Nucleus accumbens (tissue), 56 donors: ENCODE measurements at regions not wholly inside any gene's neighbourhood (a gene's known extent, or its start where the extent isn't known, plus 50 kb on each side); places are given as distances from the start of the nearest gene placed in this dataset.

Experiments
- DNase-seq, 56 donors: peaks; one replicate each; lab custom pipeline; 2025; lab: John Stamatoyannopoulos, UW

DNA sequence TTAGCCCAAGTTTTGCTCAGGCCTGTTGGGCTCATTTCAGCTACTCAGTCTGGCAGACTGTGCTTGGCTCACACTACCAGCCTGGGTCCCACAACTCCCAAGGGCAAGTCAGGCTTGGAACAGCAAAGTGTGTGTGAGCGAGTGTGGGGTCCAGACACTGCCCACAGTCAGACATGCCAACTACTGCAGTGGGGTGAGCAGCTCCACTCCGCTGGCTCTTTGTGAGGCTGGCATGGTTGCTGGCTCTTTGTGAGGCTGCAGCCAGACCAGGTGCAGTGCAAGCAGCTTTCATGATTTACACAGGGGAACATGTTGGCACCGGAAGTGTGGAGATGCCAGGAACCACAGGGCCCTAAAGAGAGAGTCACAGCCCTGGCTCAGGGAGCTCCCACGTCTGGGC is 606.7 kb upstream of the FAM174A start:
- DNase-seq: no peak

DNA sequence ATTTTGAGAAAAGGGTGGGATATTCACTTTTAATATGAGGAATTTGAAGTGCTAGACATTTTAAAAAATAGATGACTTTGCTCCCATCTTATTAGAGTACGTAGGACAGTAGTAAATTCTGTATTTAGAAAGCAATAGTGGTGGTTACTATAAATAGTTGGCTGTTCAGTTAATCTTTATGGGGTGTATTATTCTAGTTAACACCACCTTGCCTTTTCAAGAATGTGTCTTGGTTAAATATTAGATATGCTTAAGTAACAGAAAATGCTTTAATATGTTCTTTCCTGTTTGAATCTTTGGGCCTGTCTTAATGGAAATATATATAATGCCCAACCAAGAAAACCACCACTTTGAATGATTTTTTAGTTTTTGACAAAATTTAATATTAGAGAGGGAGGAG is 608.7 kb upstream of the FAM174A start:
- no peak for DNase-seq

DNA sequence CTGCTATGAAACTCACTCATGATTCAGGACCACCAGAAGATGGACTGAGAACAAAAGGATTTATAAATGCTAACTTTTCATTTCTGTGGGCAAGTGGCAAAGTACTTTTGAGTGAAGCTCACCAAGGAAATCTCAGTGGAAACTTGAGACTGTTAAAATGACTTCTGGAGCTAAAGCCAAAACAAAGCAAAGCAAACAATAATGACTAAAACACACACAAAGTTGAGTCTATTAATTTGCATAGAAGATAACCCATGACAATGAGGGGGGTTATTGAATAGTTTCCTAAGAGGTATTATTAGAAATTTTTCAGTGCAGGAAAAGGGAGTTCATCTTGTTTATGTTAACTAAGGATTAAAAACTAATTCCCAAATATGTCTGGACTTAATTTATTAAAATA is 612.8 kb upstream of the FAM174A start:
- DNase-seq: no peak

- no peak for DNase-seq
Observed at GRCh38 chr5:99911971-99912370, 623.2 kb upstream of the FAM174A start.

DNA sequence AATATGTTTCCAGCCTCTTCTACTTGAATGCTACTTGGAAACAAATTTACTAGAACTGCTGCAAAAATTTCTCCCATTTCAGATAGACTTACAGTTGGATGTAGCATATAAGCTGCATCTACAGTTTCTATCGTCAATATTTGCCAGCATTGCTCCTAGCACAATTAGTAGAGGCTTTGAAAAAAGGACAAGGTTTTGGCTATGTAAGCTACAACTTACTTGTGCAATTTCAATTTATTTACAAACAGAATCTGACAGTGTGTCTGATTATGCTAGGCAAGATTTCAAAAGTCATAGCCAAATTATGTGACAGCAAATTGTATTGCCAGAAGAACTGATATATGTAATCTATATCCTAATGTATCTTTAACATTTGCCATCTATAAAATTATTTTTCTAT is 628.4 kb upstream of the FAM174A start:
- no peak for DNase-seq

DNA sequence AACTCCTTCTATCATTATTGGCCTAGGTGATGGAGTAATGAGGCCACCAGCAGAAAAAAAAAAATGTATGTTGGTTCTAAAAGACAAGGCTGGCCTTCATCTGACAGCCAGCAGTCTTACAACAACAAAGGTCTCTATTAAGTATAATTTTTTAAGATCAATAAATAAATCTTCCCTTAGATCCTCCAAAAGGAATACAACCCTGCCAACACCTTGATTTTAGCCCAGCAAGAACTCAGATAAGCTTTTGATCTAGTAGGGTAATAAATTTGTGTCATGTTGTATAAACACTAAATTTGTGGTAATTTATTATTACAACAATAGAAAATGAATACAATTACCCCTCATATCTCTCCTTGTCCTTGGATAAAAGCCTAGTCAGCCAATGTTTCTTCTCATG is 633.2 kb upstream of the FAM174A start:
- DNase-seq: no peak

GRCh38 chr5:99900302-99900852 is 634.8 kb upstream of the FAM174A start:
- no peak for DNase-seq

GRCh38 chr5:99879791-99880511 is 655.2 kb upstream of the FAM174A start:
- DNase-seq: no peak

- no peak for DNase-seq
Observed at GRCh38 chr5:99878830-99879229, 656.3 kb upstream of the FAM174A start.

DNA sequence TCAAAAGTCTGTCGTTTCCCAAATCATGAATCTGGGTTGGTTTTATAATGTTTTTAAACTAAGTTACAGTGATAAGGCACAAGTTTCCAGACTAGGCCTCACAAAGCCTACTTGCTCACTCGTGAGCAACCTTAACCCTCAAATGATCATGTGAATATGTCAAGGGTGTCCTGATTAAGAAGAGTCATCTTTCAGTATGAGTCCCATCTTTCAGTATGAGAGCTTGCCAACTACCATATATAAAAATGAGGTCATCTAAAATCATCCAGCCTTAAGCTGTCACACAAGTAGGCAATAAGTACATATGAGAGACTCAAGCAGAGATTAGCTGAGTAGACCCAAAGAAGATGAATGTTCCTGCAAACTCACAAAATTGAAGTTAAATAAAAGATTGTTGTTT is 668.4 kb upstream of the FAM174A start:
- no peak for DNase-seq

- DNase-seq: no peak
Observed at GRCh38 chr5:99865159-99865558, 670.0 kb upstream of the FAM174A start.

DNA sequence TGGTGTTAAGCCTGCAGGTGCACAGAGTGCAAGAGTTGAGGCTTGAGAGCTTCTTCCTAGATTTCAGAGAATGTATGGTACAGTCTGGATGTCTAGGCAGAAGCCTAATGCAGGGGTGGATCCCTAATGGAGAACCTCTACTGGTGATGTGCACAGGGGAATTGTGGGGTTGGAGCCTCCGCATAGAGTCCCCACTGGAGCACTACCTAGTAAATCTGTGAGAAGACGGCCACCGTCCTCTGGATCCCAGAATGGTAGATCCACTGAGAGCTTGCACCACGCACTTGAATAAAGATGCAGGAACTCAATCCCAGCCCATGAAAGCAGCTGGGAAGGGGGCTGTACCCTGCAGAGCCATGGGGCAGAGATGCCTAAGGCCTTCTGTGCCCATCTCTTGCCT is 699.4 kb upstream of the FAM174A start:
- DNase-seq: no peak

DNA sequence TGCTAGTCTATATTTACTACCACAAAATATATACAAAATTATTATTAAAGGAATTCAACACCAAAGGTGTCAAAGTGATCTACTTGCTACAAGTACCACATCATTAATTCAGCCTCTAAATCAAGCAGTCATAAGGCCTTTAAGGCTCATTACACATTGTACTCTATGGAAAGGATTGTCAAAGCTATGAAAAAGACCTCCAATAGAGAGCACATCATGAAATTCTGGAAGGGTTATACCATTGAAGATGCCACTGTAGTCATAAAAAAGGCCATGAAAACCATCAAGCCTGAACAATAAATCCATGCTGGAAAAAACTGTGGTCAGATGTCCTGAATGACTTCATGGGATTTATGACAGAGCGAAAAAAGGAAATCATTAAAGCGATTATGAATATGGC is 708.0 kb upstream of the FAM174A start:
- no peak for DNase-seq

- DNase-seq: no peak
Observed at GRCh38 chr5:99817796-99818195, 717.4 kb upstream of the FAM174A start.

DNA sequence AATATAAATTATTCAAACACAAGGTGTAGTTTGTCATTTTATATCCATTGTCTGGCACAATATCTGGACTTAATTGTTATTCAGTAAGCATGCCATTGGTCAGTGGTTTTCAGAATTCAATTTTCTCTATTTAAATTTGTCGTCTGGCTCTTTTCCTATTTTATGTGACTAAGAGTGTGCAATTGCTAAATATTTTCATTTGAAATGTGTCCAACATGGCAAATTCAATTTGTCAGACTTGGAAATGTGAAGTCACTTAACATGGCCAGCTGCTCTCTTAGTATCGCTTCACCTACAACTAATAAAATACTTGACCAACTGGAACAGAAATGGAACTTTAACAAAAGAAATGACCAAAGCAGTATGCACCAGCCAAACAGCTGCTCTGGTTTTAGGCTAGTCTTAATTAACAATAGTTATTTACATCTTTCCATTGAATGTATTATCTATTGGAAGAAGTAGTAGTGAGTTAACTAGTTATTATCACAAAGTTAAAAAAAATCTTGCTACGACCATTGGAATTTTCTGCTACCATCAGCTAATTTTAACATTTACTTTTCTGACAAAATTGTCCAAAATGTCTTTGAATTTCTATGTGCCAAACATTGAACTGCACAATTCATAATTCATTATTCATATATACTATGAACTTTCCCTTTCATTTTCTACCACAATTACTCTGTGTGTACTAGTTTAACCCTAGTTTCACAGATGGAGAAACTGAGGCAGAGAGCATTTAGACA is 720.7 kb upstream of the FAM174A start:
- no peak for DNase-seq

- DNase-seq: no peak
Observed at GRCh38 chr5:99808657-99809230, 726.4 kb upstream of the FAM174A start.

DNA sequence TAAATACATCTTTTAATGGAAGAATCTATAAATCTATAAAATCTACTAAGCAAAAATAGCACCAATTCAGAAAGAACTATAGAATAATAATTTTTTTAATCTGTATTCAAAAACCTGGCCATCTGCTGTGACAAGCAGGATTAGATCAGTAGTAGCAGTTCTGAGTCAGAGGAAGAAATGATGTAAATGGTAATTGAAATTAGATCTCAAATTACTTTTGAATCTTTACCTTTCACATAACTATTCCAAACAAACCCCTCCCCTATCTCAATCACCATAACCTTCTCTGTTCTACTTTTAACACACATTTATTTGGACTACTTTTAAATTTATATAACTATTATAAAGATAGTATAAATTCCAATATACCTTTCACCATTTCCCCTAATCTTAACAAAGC is 727.8 kb upstream of the FAM174A start:
- no peak for DNase-seq

- DNase-seq: no peak
Observed at GRCh38 chr5:99795031-99795430, 740.1 kb upstream of the FAM174A start.

DNA sequence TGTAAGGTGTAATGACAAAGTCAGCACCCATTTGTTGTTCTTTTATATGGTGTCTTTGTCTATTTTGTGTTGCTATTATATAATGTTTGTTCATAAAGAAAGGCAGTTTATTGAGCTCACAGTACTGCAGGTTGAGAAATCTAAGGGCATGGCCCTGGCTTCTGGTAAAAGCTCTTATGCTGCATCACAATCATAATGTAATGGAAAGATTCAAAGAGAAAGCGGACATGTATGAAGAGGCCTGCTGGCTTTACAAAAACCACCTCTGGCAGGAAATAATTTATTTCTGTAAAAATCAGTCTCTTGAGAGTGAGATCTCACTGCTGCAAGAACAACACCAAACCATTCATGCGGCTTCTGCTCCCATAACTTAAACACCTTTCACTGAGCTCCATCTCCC is 746.7 kb upstream of the FAM174A start:
- DNase-seq: no peak

DNA sequence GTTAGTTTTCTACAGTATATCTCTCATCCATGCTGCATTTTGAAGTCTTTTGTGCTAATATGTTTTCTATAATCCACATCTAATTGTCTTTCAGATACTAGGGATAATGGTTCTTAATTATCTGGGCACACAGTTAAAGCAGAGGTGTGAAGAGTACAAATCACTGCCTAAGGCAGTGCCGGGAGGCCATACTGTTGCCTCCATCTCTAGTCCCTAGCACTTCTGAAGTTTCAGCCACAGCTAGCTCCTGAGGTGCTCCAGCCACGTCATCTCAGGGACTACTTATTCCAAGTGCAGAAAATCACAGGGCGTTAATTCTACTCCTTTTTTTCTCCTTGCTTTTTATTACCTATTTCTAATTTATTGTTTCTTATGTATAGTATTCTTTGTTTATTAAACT is 760.0 kb upstream of the FAM174A start:
- DNase-seq: no peak

- no peak for DNase-seq
Observed at GRCh38 chr5:99773290-99773689, 761.9 kb upstream of the FAM174A start.

DNA sequence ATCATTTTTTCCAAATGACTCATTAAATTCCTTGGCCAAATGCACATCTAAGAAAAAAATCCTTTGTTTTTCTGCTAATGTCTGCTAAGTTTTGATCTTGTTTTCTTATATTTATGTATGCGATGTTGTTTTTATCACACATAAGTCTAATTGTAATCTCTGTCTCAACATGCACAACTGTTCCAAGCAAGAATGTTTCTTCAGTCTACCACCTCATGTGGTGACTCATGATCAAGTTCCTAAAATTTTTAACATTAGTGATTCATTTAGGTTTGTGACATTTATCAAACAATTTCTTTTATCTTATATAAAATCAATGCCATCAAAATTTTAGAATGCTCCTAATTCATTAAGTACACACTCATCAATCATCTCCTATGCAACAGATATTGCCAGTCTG is 763.9 kb upstream of the FAM174A start:
- no peak for DNase-seq
